Colon (tissue), 2 donors: ENCODE measurements at regions not wholly inside any gene's neighbourhood (a gene's known extent, or its start where the extent isn't known, plus 50 kb on each side); places are given as distances from the start of the nearest gene placed in this dataset.
"Not testable (repeated sequence)": the region's sequence is repeated elsewhere in the genome, so short reads cannot be mapped to it uniquely, and the experiment has no call there.

Experiments
- FAIRE-seq: peaks from 2 replicates; lab custom pipeline; 2012; peaks lifted over from hg19 to GRCh38; lab: Jason Lieb, UNC
- donor health status: control.
- donor health status: control.

GRCh38 chr18:67864677-67865340 lies 348.3 kb upstream of the DSEL start:
- no peak for FAIRE-seq

DNA sequence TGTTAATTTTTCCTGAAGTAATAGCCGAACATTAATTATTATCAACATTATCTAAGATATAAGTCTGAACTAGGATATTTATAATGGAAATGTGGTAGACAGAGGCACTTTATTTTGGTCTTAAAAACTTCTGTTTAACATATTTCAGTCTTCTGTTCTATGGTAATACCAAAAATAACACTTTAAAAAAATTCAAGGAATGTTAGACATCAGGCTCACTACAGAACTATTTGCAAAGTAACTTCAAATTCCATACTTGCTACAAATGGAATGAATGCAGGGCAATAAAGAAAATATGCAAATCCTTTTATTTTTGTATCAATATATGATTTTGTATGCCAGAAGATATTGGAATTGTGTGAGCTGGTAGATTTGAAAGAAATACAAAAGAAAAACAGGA lies 345.5 kb upstream of the DSEL start:
- no peak for FAIRE-seq

- no peak for FAIRE-seq
These were observed 337.8 kb upstream of the DSEL start for GRCh38 chr18:67854340-67854739.

DNA sequence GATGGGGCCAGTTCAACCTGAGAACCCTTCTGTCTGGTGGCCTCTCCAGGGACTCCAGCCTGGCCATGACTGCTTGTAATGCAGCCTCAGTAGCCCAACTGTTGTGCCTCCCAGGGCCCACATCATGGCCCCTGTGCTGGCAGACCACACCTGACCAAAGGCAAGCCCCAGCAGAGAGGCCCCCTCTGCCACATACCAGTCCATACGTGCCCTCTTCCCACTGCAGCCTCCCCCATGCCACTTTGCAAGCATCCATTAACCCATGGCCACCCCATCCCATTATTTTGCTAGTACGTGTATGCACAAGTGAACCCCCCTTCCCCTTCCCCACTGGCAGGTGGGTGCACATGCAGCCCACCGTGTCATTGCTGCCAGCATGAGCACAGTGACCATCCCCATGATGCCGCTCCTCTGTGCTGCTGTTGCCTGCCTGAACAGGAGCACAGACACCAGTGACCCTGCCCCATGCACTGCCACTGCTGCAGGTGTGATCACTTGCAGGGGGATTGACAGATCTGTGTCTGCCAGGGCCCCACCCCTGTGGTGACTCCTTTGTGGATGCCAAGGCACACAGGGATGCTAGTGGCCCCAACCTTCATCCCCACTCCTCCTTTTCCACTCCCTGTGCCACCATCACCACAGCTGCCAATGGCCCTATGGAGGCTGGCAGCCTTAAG lies 330.0 kb upstream of the DSEL start:
- FAIRE-seq = no peak

GRCh38 chr18:67845035-67845434 lies 328.5 kb upstream of the DSEL start:
- FAIRE-seq = no peak

GRCh38 chr18:67840379-67840778 lies 323.9 kb upstream of the DSEL start:
- no peak for FAIRE-seq

- FAIRE-seq = peak; percentile 10
These were observed 301.9 kb upstream of the DSEL start for GRCh38 chr18:67818432-67818831.

DNA sequence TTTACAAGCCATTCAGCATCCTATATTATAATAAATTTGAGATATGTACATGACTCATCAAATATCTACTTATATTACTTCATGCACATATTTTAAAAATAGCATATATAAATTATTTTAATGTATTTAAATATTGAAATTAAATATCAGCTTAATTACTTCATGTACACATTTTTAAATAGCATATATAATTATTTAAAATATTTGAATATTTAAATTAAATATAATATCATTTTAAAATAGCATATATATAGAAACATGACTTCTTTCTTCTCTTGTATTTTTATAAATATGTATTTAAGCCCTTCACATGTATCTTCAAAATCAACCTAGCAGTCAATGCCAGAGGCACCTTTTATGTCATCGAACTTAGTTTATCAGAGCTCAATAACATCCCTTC lies 298.8 kb upstream of the DSEL start:
- FAIRE-seq = peak; percentile 77

- no peak for FAIRE-seq
These were observed 297.0 kb upstream of the DSEL start for GRCh38 chr18:67813380-67814028.

- FAIRE-seq = no peak
These were observed 288.7 kb upstream of the DSEL start for GRCh38 chr18:67805261-67805660.

- no peak for FAIRE-seq
These were observed 278.0 kb upstream of the DSEL start for GRCh38 chr18:67794521-67794920.

- no peak for FAIRE-seq
These were observed 274.0 kb upstream of the DSEL start for GRCh38 chr18:67790527-67790926.

DNA sequence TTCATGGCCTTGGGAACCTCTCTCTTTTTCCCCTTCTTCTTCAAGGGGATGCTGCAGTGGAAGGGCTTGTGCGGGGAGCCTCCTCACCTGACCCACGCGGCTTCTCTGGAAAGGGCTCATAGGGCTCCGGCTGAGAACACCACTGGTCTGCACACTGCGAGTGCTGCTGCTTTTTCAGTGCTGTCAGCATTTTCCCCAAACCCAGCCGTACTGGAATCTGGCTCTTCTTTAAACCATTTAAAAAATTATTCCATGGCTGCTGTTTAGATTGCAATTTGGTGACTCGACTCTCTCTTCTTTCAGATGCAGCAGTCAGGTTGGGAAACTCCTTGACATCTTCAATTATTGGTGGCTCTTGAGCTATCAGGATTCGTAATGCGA lies 272.6 kb upstream of the DSEL start:
- no peak for FAIRE-seq

DNA sequence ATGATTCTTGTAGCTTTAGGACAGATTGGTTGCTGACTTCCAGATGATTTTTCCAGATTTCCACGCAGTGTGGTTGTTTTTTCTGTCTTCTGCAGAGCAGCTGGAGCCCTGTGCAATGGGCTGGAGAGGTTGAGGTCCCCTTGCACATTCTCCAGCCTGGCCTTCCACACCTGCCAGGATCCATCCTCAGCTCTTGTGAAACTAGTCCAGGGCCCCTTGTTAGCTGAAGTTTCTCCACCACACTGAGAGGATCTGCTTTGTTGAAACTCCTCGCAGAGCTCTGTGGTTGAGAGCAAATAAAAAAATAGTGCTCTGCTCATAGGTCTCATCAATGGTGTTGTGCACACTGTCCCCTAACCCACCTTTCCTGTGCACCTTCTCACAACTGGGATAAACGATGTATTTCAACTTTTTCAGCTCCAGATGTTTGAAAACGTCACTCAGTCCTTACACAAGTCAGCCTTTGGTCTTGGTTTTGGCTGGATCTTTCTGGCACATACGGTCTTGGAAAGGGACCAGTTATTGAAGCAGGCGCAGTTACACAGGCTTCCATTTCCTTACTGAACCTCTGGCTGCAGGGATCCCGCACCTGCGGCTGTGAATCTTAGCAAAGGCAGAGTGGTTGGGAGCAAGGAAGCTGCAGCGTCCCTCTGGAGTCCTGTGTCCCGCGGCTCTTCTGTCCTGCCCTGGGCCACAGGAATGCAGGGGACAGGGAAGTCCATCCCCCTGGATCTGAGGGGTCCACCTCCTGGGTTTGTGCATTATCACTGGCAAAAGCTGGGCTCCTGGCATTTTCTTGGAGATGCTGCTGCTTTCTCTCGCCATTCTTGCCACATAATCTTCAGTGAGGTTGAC lies 272.0 kb upstream of the DSEL start:
- FAIRE-seq = no peak

GRCh38 chr18:67783196-67783946 lies 266.9 kb upstream of the DSEL start:
- no peak for FAIRE-seq

DNA sequence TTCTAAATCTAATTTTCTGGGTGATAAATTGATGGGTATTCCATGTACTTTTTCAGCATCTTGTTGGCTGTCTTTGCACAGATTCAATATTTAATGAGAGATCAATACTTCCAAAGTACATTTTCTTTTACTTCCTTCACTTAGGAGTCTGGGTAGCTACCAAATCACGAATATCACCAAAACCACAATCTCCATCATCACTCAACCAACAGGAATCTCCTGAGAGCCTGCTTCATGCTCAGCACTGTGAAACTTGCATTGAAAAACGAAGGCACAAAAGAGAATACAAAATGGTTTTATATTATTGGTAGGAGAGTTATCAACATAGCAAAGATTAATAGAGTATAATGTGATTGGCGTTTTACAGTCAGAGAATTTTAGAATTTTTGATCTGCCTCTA lies 261.5 kb upstream of the DSEL start:
- FAIRE-seq = no peak

DNA sequence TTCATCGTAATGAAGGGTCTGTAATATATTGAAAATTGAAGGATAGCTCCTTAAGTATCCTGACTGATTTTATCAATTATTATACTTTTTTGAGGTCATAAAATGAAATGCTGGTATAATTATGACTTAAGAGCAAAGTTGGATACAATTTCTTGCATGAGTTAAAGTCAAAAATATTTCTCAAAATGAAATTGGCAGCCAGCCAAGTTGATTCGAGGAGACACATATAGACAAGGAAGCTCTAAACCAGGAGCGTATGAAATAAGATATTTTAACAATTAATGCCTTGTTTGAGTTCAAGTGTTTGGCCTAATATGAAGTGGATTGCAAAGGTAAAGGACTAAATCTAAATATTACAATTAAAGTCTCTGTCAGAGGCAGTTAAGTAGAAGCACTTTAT lies 260.4 kb upstream of the DSEL start:
- no peak for FAIRE-seq

DNA sequence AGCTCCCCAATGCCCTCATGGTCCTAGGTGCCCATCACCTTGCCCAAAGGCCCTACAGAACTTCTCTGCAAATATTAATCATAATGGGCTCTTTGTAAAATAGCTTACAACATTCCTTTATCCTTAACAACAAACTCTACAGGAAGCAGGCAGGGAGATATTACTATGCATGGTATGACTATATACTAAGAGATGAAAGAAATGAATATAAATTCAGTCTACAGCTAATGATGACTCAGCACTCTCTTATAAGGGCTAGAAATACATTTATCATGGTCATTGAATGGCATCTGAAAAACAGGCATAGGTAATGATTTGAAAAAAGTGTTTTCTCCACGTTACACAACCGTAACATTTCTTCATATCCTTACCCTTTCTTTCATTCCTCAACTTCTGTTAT lies 254.8 kb upstream of the DSEL start:
- no peak for FAIRE-seq

GRCh38 chr18:67770520-67770919 lies 254.0 kb upstream of the DSEL start:
- no peak for FAIRE-seq

DNA sequence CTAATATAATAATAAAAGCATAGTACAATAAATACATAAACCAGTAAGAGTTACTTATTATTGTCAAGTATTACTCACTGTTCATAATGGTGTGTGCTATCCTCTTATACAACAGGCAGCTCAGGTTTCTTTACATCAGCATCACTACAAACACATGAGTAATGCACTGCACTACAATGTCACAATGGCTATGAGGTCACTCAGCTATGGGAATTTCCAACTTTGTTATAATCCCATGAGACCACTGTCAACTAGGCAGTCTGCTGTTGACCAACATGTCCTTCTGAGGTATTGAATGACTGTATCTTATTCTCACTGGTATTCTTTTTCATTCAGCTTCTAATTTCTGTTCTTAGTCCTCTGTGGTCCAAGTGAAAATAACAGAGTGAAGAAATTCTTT lies 250.4 kb upstream of the DSEL start:
- no peak for FAIRE-seq

- FAIRE-seq = not testable (repeated sequence)
These were observed 235.7 kb upstream of the DSEL start for GRCh38 chr18:67752211-67752610.

DNA sequence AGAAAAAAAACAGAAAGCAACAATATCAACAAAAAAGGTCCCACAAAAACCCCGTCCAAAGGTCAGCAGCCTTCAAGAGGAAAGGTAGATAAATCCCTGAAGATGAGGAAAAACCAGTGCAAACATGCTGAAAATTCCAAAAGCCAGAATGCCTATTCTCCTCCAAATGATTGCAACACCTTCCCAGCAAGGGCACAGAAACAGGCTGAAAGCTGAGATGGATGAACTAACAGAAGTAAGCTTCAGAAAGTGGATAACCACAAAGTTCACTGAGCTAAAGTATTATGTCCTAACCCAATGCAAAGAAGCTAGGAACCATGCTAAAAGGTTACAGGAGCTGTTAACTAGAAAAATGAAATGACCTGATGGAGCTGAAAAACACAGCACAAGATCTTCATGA lies 226.4 kb upstream of the DSEL start:
- FAIRE-seq = no peak
